GM18861 (cell line): ENCODE measurements at regions not wholly inside any gene's neighbourhood (a gene's known extent, or its start where the extent isn't known, plus 50 kb on each side); places are given as distances from the start of the nearest gene placed in this dataset.
"Not testable (repeated sequence)": the region's sequence is repeated elsewhere in the genome, so short reads cannot be mapped to it uniquely, and the experiment has no call there.

ENCODE experiments used
- ATAC-seq: cut with Tn5 transposase; IDR thresholded peaks from one replicate; pipeline ENCODE4 v1.9.1; 2021; ENCODE audit not compliant: unreplicated experiment

- no peak for ATAC-seq
Measured at GRCh38 chr2:204407204-204408014, 137.9 kb upstream of the PARD3B start.

GRCh38 chr2:204412782-204413181 is 132.5 kb upstream of the PARD3B start:
- ATAC-seq: not testable (repeated sequence)

- ATAC-seq: no peak
Measured at GRCh38 chr2:204415406-204416181, 129.7 kb upstream of the PARD3B start.

- ATAC-seq: no peak
Measured at GRCh38 chr2:204416236-204416635, 129.0 kb upstream of the PARD3B start.

GRCh38 chr2:204425821-204426220 is 119.5 kb upstream of the PARD3B start:
- no peak for ATAC-seq

GRCh38 chr2:204428675-204429074 is 116.6 kb upstream of the PARD3B start:
- ATAC-seq: no peak

GRCh38 chr2:204431529-204431928 is 113.7 kb upstream of the PARD3B start:
- ATAC-seq: no peak

GRCh38 chr2:204432196-204432595 is 113.1 kb upstream of the PARD3B start:
- no peak for ATAC-seq

- no peak for ATAC-seq
Measured at GRCh38 chr2:204434660-204435462, 110.4 kb upstream of the PARD3B start.

- no peak for ATAC-seq
Measured at GRCh38 chr2:204436230-204436629, 109.0 kb upstream of the PARD3B start.

- ATAC-seq: no peak
Measured at GRCh38 chr2:204437408-204437807, 107.9 kb upstream of the PARD3B start.

- no peak for ATAC-seq
Measured at GRCh38 chr2:204437815-204438756, 107.2 kb upstream of the PARD3B start.

- no peak for ATAC-seq
Measured at GRCh38 chr2:204441316-204441715, 104.0 kb upstream of the PARD3B start.

GRCh38 chr2:204445149-204445548 is 100.1 kb upstream of the PARD3B start:
- ATAC-seq: no peak

GRCh38 chr2:204447722-204448121 is 97.6 kb upstream of the PARD3B start:
- no peak for ATAC-seq

- no peak for ATAC-seq
Measured at GRCh38 chr2:204449977-204450376, 95.3 kb upstream of the PARD3B start.

GRCh38 chr2:204451766-204452165 is 93.5 kb upstream of the PARD3B start:
- ATAC-seq: no peak

- no peak for ATAC-seq
Measured at GRCh38 chr2:204452464-204453023, 92.7 kb upstream of the PARD3B start.

- no peak for ATAC-seq
Measured at GRCh38 chr2:204453730-204454167, 91.5 kb upstream of the PARD3B start.
